ENCODE measurements at regions not wholly inside any gene's neighbourhood (a gene's known extent, or its start where the extent isn't known, plus 50 kb on each side); places are given as distances from the start of the nearest gene placed in this dataset.

- Mint-ChIP-seq H3K4me1 (no peaks in the 10 kb centered on the region), H3K4me3 (no peak overlapping the region), H3K27me3 (no peaks in the 10 kb centered on the region), H3K9me3 (ENCODE audit: insufficient read depth) (peaks cover 3% of the 10 kb centered on the region), H3K27ac (no peak overlapping the region)
- ChIA-PET POLR2A (no interaction called here), CTCF (no interaction called here)
- 73% methylated on average over 3 of the region's 6 CpGs for WGBS (ENCODE audit: insufficient coverage)
- Histone ChIP-seq H3K4me3 (ENCODE audit: control extremely low read depth in 1 of 5, extremely low read depth in 1 of 5, insufficient read depth in 1 of 5, low read depth in 2 of 5, low read length in 4 of 5) (no peak overlapping the region), H3K79me2 (ENCODE audit: control insufficient read depth, insufficient read depth, low read length) (no peaks in the 10 kb centered on the region), H3K9ac (ENCODE audit: low read length) (no peak overlapping the region), H3K9me3 (ENCODE audit: control extremely low read depth in 1 of 3, control insufficient read depth in 2 of 3, insufficient read depth in 1 of 3, low read length in 2 of 3) (peaks cover 0 to 8% (median 0%) of the 10 kb centered on the region in 3 donors), H3K27ac (ENCODE audit: low read length in 2 of 2) (no peak overlapping the region), H4K20me1 (ENCODE audit: control insufficient read depth, insufficient read depth, low read length, poor library complexity, severe bottlenecking) (no peaks in the 10 kb centered on the region), H3K27me3 (replicated peaks in 1 of 4; ENCODE audit: control extremely low read depth in 1 of 4, control insufficient read depth in 3 of 4, insufficient read depth in 4 of 4, low read length in 3 of 4) (no peaks in the 10 kb centered on the region), H3K4me2 (replicated peaks; ENCODE audit: low read depth, low read length, poor library complexity, severe bottlenecking) (no peak overlapping the region), H2AFZ (ENCODE audit: insufficient read depth, low read depth, low read length, poor library complexity, severe bottlenecking) (no peak overlapping the region), H3K36me3 (replicated peaks in 1 of 2; ENCODE audit: control extremely low read depth in 1 of 2, control insufficient read depth in 1 of 2, extremely low read depth in 1 of 2, insufficient read depth in 2 of 2, low read length in 1 of 2) (no peaks in the 10 kb centered on the region), H3K4me1 (ENCODE audit: control insufficient read depth in 2 of 2, insufficient read depth in 2 of 2, low read length in 2 of 2) (no peaks in the 10 kb centered on the region)
- intact Hi-C loops (cut with micrococcal nuclease): no loop called here
- no peak for ATAC-seq (ENCODE audit: low read depth)
- no peak for DNase-seq
- TF ChIP-seq EZH2 (IDR thresholded peaks at IDR 0.05; ENCODE audit: borderline replicate concordance, insufficient read depth, low read depth, low read length, poor library complexity, severe bottlenecking) (no peak), CTCF (IDR thresholded peaks at IDR 0.05) (no peak)
Observed at GRCh38 chr10:121375172-121375571, 223.1 kb downstream of the FGFR2 start.

GRCh38 chr10:121378251-121378801, 219.9 kb downstream of the FGFR2 start:
- Mint-ChIP-seq H3K9me3 (ENCODE audit: insufficient read depth) (peaks cover 5% of the 10 kb centered on the region), H3K4me1 (no peaks in the 10 kb centered on the region), H3K27me3 (no peaks in the 10 kb centered on the region), H3K27ac (no peak overlapping the region), H3K4me3 (no peak overlapping the region)
- intact Hi-C loops (cut with micrococcal nuclease): no loop called here
- Histone ChIP-seq H3K36me3 (replicated peaks in 1 of 2; ENCODE audit: control extremely low read depth in 1 of 2, control insufficient read depth in 1 of 2, extremely low read depth in 1 of 2, insufficient read depth in 2 of 2, low read length in 1 of 2) (no peaks in the 10 kb centered on the region), H3K4me1 (ENCODE audit: control insufficient read depth in 2 of 2, insufficient read depth in 2 of 2, low read length in 2 of 2) (no peaks in the 10 kb centered on the region), H3K9me3 (ENCODE audit: control extremely low read depth in 1 of 3, control insufficient read depth in 2 of 3, insufficient read depth in 1 of 3, low read length in 2 of 3) (peaks cover 0 to 15% (median 0%) of the 10 kb centered on the region in 3 donors), H3K27me3 (replicated peaks in 1 of 4; ENCODE audit: control extremely low read depth in 1 of 4, control insufficient read depth in 3 of 4, insufficient read depth in 4 of 4, low read length in 3 of 4) (no peaks in the 10 kb centered on the region), H3K4me2 (replicated peaks; ENCODE audit: low read depth, low read length, poor library complexity, severe bottlenecking) (no peak overlapping the region), H2AFZ (ENCODE audit: insufficient read depth, low read depth, low read length, poor library complexity, severe bottlenecking) (no peak overlapping the region), H3K9ac (ENCODE audit: low read length) (no peak overlapping the region), H3K27ac (ENCODE audit: low read length in 2 of 2) (no peak overlapping the region), H4K20me1 (ENCODE audit: control insufficient read depth, insufficient read depth, low read length, poor library complexity, severe bottlenecking) (no peaks in the 10 kb centered on the region), H3K79me2 (ENCODE audit: control insufficient read depth, insufficient read depth, low read length) (no peaks in the 10 kb centered on the region), H3K4me3 (ENCODE audit: control extremely low read depth in 1 of 5, extremely low read depth in 1 of 5, insufficient read depth in 1 of 5, low read depth in 2 of 5, low read length in 4 of 5) (no peak overlapping the region)
- no peak for TF ChIP-seq EZH2 (IDR thresholded peaks at IDR 0.05; ENCODE audit: borderline replicate concordance, insufficient read depth, low read depth, low read length, poor library complexity, severe bottlenecking)
- TF ChIP-seq CTCF (IDR thresholded peaks at IDR 0.05): no peak
- ATAC-seq (ENCODE audit: low read depth): no peak
- POLR2A ChIA-PET: no interaction called here
- no peak for DNase-seq
- 76% methylated on average over 5 of the region's 6 CpGs for WGBS (ENCODE audit: insufficient coverage)
- CTCF ChIA-PET: no interaction called here

All from B cell (primary cell).